ENCODE measurements at regions not wholly inside any gene's neighbourhood (a gene's known extent, or its start where the extent isn't known, plus 50 kb on each side); places are given as distances from the start of the nearest gene placed in this dataset.

DNA sequence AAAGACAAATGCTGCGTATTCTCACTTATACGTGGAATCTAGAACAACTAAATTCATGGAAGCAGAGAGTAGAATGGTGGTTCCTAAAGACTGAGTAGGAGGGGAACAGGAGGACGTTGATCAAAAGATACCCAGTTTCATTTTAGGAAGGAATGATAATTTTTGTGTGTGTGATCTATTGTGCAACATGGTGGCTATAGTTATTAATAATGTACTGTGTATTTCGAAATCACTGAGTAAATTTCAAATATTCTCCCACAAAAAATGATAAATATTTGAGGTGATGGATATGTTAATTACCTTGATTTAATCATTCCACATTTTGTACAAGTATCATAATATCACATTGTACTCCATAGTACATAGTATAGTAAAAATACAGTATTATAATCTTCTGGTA lies 187.5 kb downstream of the MOXD1 start:
- H3K4me1 ChIP-seq (ENCODE audit: insufficient read depth, low read length): no peaks in the 10 kb centered on the region
- no peak overlapping the region for H3K9ac ChIP-seq (ENCODE audit: low read depth, low read length)
- H3K9me3 ChIP-seq (ENCODE audit: control insufficient read depth, insufficient read depth, low read length): no peaks in the 10 kb centered on the region; the same call in 1 of the 2 replicates
- H3K36me3 ChIP-seq (ENCODE audit: insufficient read depth, low read length): no peaks in the 10 kb centered on the region

DNA sequence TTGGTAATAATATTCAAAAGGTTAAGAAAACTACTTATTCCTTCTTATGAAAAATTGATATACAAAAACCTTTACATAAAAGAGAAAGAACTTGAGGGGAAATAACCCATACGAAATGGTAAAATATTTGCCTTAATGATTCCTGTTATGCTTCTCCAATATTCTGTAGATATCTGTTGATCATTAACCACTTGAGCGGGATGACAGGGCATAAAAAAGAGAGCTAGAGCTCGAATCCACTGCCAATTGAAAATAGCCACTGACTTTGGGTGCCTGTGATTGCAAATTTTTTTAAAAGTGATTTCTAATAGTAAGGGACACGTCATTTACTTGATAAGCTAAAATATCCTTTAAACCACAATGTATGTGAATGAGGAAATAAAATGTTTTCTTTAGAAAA lies 188.1 kb downstream of the MOXD1 start:
- no peaks in the 10 kb centered on the region for H3K4me1 ChIP-seq (ENCODE audit: insufficient read depth, low read length)

DNA sequence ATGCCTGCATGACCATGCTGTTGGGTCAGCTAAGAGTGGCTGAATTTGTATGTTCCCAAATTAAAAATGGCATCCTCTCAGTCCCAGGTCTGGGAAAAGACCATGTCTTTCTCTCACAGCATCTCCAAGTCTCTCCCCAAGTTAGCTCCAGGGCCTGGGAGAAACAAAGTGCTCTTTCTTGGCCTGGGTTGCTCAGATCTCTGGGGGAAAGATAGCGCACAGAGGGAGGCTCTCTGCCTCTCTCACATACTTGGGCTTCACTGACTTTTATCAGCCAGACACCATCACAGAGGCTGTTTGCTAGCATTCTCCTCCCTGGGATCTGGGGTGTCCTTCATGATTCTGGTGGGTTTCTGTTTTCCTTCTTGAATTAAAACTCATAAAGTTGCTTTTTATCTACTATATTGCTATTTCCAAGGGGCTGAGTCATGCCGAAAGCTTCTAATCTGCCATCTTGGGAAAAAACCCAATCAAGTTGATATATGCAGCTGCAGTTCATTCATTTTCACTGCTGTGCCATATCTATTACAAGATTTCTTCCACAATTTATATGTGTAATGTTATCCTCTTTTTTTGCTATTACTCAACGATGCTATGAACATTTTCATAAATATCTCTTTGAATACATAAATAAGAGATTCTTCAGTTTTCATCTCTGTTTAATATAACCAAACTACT lies 190.2 kb downstream of the MOXD1 start:
- no peaks in the 10 kb centered on the region for H3K36me3 ChIP-seq (ENCODE audit: insufficient read depth, low read length)
- no peaks in the 10 kb centered on the region; the same call in 1 of the 2 replicates for H3K9me3 ChIP-seq (ENCODE audit: control insufficient read depth, insufficient read depth, low read length)
- H3K4me1 ChIP-seq (ENCODE audit: insufficient read depth, low read length): no peaks in the 10 kb centered on the region
- H3K9ac ChIP-seq (ENCODE audit: low read depth, low read length): no peak overlapping the region

More for the DNA sequence above, 188.1 kb downstream of the MOXD1 start:
- Histone ChIP-seq H3K9me3 (ENCODE audit: control insufficient read depth, insufficient read depth, low read length) (no peaks in the 10 kb centered on the region; the same call in 1 of the 2 replicates), H3K9ac (ENCODE audit: low read depth, low read length) (no peak overlapping the region), H3K36me3 (ENCODE audit: insufficient read depth, low read length) (no peaks in the 10 kb centered on the region)

DNA sequence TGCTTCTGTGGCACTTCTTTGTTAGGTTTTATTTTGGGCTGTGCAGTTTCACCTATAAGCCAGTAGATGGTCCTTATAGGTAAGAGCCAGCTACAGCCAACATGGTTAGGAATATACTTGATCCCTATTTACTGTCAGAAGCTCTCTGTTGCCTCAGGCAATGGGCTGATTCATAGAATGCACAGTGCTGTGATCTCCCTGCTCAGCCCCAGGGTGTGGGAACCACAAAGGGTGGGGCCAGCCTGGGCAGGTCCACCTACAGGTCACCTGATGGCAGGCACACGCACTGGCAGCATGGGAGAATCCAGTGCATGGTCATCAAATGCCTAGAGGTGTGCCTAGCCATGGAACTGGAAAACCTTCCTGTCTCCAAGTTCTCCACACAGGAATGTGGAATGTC lies 191.9 kb downstream of the MOXD1 start:
- Histone ChIP-seq H3K9ac (ENCODE audit: low read depth, low read length) (no peak overlapping the region), H3K36me3 (ENCODE audit: insufficient read depth, low read length) (no peaks in the 10 kb centered on the region), H3K9me3 (ENCODE audit: control insufficient read depth, insufficient read depth, low read length) (no peaks in the 10 kb centered on the region; the same call in 1 of the 2 replicates), H3K4me1 (ENCODE audit: insufficient read depth, low read length) (no peaks in the 10 kb centered on the region)

GRCh38 chr6:132207991-132208390 lies 193.3 kb downstream of the MOXD1 start:
- H3K9me3 ChIP-seq (ENCODE audit: control insufficient read depth, insufficient read depth, low read length): no peaks in the 10 kb centered on the region; the same call in 1 of the 2 replicates
- no peaks in the 10 kb centered on the region for H3K4me1 ChIP-seq (ENCODE audit: insufficient read depth, low read length)
- no peaks in the 10 kb centered on the region for H3K36me3 ChIP-seq (ENCODE audit: insufficient read depth, low read length)

DNA sequence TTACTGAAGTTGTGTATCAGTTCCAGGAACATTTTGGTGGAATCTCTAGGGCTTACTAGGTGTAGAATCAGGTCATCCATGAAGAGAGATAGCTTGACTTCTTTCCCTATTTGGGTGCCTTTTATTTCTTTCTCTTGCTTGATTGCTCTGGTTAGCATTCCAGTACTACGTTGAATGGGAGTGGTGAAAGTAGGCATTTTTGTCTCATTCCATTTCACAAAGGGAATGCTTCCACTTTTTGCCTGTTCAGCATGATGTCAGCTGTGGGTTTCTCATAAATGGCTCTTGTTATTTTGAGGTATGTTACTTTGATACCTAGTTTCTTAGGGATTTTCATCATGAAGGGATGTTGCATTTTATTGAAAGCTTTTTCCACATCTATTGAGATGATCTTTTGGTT lies 195.3 kb downstream of the MOXD1 start:
- Histone ChIP-seq H3K9me3 (ENCODE audit: control insufficient read depth, insufficient read depth, low read length) (no peaks in the 10 kb centered on the region; the same call in 1 of the 2 replicates), H3K4me1 (ENCODE audit: insufficient read depth, low read length) (no peaks in the 10 kb centered on the region; the same call in 1 of the 2 replicates), H3K9ac (ENCODE audit: low read depth, low read length) (no peak overlapping the region), H3K36me3 (ENCODE audit: insufficient read depth, low read length) (no peaks in the 10 kb centered on the region)

More at GRCh38 chr6:132207991-132208390, 193.3 kb downstream of the MOXD1 start:
- no peak overlapping the region for H3K9ac ChIP-seq (ENCODE audit: low read depth, low read length)

GRCh38 chr6:132204591-132204990 lies 196.7 kb downstream of the MOXD1 start:
- Histone ChIP-seq H3K36me3 (ENCODE audit: insufficient read depth, low read length) (no peaks in the 10 kb centered on the region), H3K9me3 (ENCODE audit: control insufficient read depth, insufficient read depth, low read length) (no peaks in the 10 kb centered on the region), H3K4me1 (ENCODE audit: insufficient read depth, low read length) (no peaks in the 10 kb centered on the region; the same call in 1 of the 2 replicates), H3K9ac (ENCODE audit: low read depth, low read length) (no peak overlapping the region)

- Histone ChIP-seq H3K9me3 (ENCODE audit: control insufficient read depth, insufficient read depth, low read length) (no peaks in the 10 kb centered on the region), H3K9ac (ENCODE audit: low read depth, low read length) (no peak overlapping the region), H3K36me3 (ENCODE audit: insufficient read depth, low read length) (no peaks in the 10 kb centered on the region), H3K4me1 (ENCODE audit: insufficient read depth, low read length) (no peaks in the 10 kb centered on the region; the same call in 1 of the 2 replicates)
Observed at GRCh38 chr6:132202574-132202973, 198.7 kb downstream of the MOXD1 start.

GRCh38 chr6:132199343-132199742 lies 201.9 kb downstream of the MOXD1 start:
- Histone ChIP-seq H3K36me3 (ENCODE audit: insufficient read depth, low read length) (no peaks in the 10 kb centered on the region), H3K9me3 (ENCODE audit: control insufficient read depth, insufficient read depth, low read length) (peaks cover 3% of the 10 kb centered on the region; the same call in 1 of the 2 replicates), H3K4me1 (ENCODE audit: insufficient read depth, low read length) (no peaks in the 10 kb centered on the region; the same call in 1 of the 2 replicates), H3K9ac (ENCODE audit: low read depth, low read length) (no peak overlapping the region)

DNA sequence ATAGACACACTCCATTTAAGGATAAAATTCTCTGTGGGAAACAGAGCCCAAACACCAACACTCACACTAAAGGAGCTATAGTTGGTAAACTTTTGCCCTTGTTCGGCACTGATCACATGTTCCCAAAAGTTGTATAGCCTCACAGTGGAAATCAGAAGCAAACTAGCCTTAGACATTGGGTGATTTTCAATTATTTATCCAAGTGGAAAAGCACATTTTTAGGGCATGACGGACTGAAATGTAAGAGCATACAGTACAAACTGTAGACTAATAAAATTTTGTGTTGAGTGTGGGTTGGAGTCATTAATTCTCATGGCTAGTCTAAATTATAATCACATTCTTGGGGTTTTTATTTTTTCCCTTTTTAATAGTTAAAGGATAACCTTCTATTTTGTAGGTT lies 202.4 kb downstream of the MOXD1 start:
- Histone ChIP-seq H3K9ac (ENCODE audit: low read depth, low read length) (no peak overlapping the region), H3K9me3 (ENCODE audit: control insufficient read depth, insufficient read depth, low read length) (peaks cover 3% of the 10 kb centered on the region; the same call in 1 of the 2 replicates), H3K36me3 (ENCODE audit: insufficient read depth, low read length) (no peaks in the 10 kb centered on the region), H3K4me1 (ENCODE audit: insufficient read depth, low read length) (no peaks in the 10 kb centered on the region; the same call in 1 of the 2 replicates)

GRCh38 chr6:132198040-132198439 lies 203.2 kb downstream of the MOXD1 start:
- peaks cover 3% of the 10 kb centered on the region; the same call in 1 of the 2 replicates for H3K9me3 ChIP-seq (ENCODE audit: control insufficient read depth, insufficient read depth, low read length)
- no peak overlapping the region for H3K9ac ChIP-seq (ENCODE audit: low read depth, low read length)
- no peaks in the 10 kb centered on the region for H3K36me3 ChIP-seq (ENCODE audit: insufficient read depth, low read length)
- no peaks in the 10 kb centered on the region; the same call in 1 of the 2 replicates for H3K4me1 ChIP-seq (ENCODE audit: insufficient read depth, low read length)

DNA sequence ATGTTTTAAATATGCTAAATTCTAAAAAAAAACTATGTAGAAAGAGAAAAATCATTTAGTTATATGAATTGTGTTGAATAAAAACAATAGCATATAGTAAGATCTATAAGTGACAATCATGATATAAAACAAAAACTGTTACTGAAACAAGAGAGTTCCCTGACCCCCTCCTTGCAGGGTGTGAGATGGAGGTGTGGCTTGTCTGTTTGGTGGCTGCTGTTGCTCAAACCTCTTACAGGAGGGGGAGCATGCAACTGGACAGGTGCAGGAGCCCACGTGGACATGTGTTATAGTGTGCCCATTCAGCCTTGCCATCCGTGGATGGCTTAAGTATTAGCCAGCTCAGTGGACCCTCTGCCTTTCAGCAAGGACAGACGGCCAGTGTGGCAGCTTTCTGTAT lies 206.7 kb downstream of the MOXD1 start:
- Histone ChIP-seq H3K9ac (ENCODE audit: low read depth, low read length) (no peak overlapping the region), H3K36me3 (ENCODE audit: insufficient read depth, low read length) (no peaks in the 10 kb centered on the region), H3K4me1 (ENCODE audit: insufficient read depth, low read length) (no peaks in the 10 kb centered on the region), H3K9me3 (ENCODE audit: control insufficient read depth, insufficient read depth, low read length) (peaks cover 3% of the 10 kb centered on the region; the same call in 1 of the 2 replicates)

- Histone ChIP-seq H3K36me3 (ENCODE audit: insufficient read depth, low read length) (no peaks in the 10 kb centered on the region), H3K9me3 (ENCODE audit: control insufficient read depth, insufficient read depth, low read length) (peaks cover 3% of the 10 kb centered on the region; the same call in 1 of the 2 replicates), H3K9ac (ENCODE audit: low read depth, low read length) (no peak overlapping the region), H3K4me1 (ENCODE audit: insufficient read depth, low read length) (no peaks in the 10 kb centered on the region)
Observed at GRCh38 chr6:132192631-132193030, 208.6 kb downstream of the MOXD1 start.

DNA sequence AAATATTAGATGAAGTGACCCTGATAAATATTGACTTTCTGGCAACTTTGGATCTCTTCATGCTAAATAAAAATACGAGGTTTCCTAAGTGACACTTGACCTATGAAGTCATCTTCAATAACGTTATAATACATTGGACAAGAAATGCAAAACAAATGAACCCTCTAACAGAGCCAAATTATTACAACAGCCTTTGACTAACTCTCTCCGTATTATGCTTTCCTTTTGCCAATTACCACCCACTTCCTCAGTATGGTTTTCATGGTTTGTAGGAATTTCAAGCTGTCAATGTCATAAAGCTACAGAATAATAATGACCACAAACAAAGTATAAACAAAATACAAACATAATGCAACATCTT lies 210.5 kb downstream of the MOXD1 start:
- peaks cover 3% of the 10 kb centered on the region; the same call in 1 of the 2 replicates for H3K9me3 ChIP-seq (ENCODE audit: control insufficient read depth, insufficient read depth, low read length)
- no peaks in the 10 kb centered on the region for H3K4me1 ChIP-seq (ENCODE audit: insufficient read depth, low read length)
- H3K36me3 ChIP-seq (ENCODE audit: insufficient read depth, low read length): no peaks in the 10 kb centered on the region
- no peak overlapping the region for H3K9ac ChIP-seq (ENCODE audit: low read depth, low read length)

DNA sequence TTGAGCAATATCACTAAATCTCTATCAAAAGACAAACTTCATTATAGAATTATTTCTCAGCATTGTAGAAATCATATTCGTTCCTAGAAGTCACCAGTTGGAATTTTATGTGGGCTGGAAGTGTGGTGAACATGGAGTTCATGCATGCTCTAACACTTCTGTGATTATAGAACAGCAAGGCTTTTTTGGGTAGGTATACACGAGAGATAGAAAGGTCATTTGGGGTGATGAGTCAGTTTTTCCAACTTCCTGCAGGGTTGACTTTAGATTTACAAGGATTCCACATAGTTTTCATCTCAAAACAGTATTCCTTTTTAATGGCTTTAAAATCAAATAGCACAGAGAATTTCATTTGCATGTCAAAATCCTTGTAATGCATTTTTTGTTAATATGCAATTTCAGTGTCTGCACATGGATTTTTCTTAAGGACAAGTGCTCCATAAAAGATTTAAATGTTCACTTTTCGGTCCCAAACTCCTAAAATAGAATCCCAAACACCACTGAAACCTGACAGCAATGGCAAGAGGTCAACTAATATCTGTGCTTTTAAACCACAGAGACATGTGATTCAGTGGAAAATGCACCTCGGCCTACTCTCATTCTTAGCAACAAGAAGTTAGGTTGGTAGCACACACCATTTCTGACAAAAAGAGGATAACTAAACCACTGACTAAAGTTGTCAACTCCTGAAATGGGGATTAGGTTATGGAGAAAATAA lies 211.0 kb downstream of the MOXD1 start:
- H3K36me3 ChIP-seq (ENCODE audit: insufficient read depth, low read length): no peaks in the 10 kb centered on the region
- H3K9ac ChIP-seq (ENCODE audit: low read depth, low read length): no peak overlapping the region
- H3K9me3 ChIP-seq (ENCODE audit: control insufficient read depth, insufficient read depth, low read length): peaks cover 2% of the 10 kb centered on the region; the same call in 1 of the 2 replicates
- no peaks in the 10 kb centered on the region for H3K4me1 ChIP-seq (ENCODE audit: insufficient read depth, low read length)

Measured in ES-I3 (cell line).